Loucy (cell line): ENCODE measurements at regions not wholly inside any gene's neighbourhood (a gene's known extent, or its start where the extent isn't known, plus 50 kb on each side); places are given as distances from the start of the nearest gene placed in this dataset.

Experiments
- H2AFZ ChIP-seq: fragments of 200-600 bp; sonication (generic); 2 replicates; pipeline ENCODE4 v1.6.0; 2016; ENCODE audit warnings: antibody characterized with exemption, mild to moderate bottlenecking, low read length, moderate library complexity
- H3F3A ChIP-seq: fragments of 200-600 bp; 2 replicates; pipeline ENCODE4 v1.6.0; 2016; ENCODE audit warnings: antibody characterized with exemption, low read depth, mild to moderate bottlenecking
- H3K27me3 ChIP-seq: fragments of 200-600 bp; sonication (generic); 2 replicates; pipeline ENCODE4 v1.6.1; 2014; ENCODE audit warnings: low read length, mild to moderate bottlenecking; ENCODE audit not compliant: insufficient read depth, poor library complexity, severe bottlenecking
- H3K36me3 ChIP-seq: fragments of 200-600 bp; sonication (generic); 2 replicates; pipeline ENCODE4 v1.6.1; 2016; ENCODE audit warnings: low read length; ENCODE audit not compliant: insufficient read depth
- H3K4me1 ChIP-seq: fragments of 200-600 bp; sonication (generic); 2 replicates; pipeline ENCODE4 v1.5.1; 2014; ENCODE audit warnings: low read length, mild to moderate bottlenecking; ENCODE audit not compliant: insufficient read depth, poor library complexity, severe bottlenecking
- H3K4me2 ChIP-seq: fragments of 200-600 bp; sonication (generic); 2 replicates; pipeline ENCODE4 v1.6.0; 2014; ENCODE audit warnings: antibody characterized with exemption, low read length, low read depth, mild to moderate bottlenecking; ENCODE audit not compliant: poor library complexity, severe bottlenecking
- H3K4me3 ChIP-seq: fragments of 200-600 bp; sonication (generic); 2 replicates; pipeline ENCODE4 v1.5.1; 2014; ENCODE audit warnings: low read length, mild to moderate bottlenecking, mixed read lengths; ENCODE audit not compliant: poor library complexity, severe bottlenecking
- H3K79me2 ChIP-seq: fragments of 200-600 bp; sonication (generic); 2 replicates; pipeline ENCODE4 v1.6.1; 2014; ENCODE audit warnings: low read length; ENCODE audit not compliant: insufficient read depth
- H3K9ac ChIP-seq: fragments of 200-600 bp; sonication (generic); 2 replicates; pipeline ENCODE4 v1.6.0; 2014; ENCODE audit warnings: mild to moderate bottlenecking, low read depth, low read length, moderate library complexity; ENCODE audit not compliant: poor library complexity, severe bottlenecking
- H3K9me2 ChIP-seq: fragments of 200-600 bp; sonication (generic); replicated peaks from 2 replicates; pipeline ENCODE4 v1.6.1; 2016; ENCODE audit warnings: low read depth, low read length, mixed read lengths
- H3K9me3 ChIP-seq: fragments of 200-600 bp; sonication (generic); 2 replicates; pipeline ENCODE4 v1.6.1; 2014; ENCODE audit warnings: mild to moderate bottlenecking, antibody characterized with exemption, low read length, low read depth; ENCODE audit not compliant: insufficient read depth
- H4K20me1 ChIP-seq: fragments of 200-600 bp; sonication (generic); 2 replicates; pipeline ENCODE4 v1.6.0; 2014; ENCODE audit warnings: antibody characterized with exemption, low read length, mild to moderate bottlenecking; ENCODE audit not compliant: insufficient read depth, poor library complexity, severe bottlenecking
- CTCF ChIP-seq: fragments of 200-600 bp; sonication (generic); conservative IDR thresholded peaks from 2 replicates; pipeline ENCODE4 v1.5.1; 2014; ENCODE audit warnings: mild to moderate bottlenecking, antibody characterized with exemption, low read length
- EZH2phosphoT487 ChIP-seq: fragments of 200-600 bp; IDR thresholded peaks from 2 replicates; pipeline ENCODE4 v1.6.1; 2018; ENCODE audit warnings: antibody characterized with exemption, mild to moderate bottlenecking, moderate library complexity, borderline replicate concordance

GRCh38 chr5:89983216-89983615, 426.3 kb downstream of the CETN3 start:
- no peaks in the 10 kb centered on the region for H3K9me3 ChIP-seq
- no peaks in the 10 kb centered on the region for H4K20me1 ChIP-seq
- TF ChIP-seq EZH2phosphoT487 (no peak), CTCF (no peak)
- no peaks in the 10 kb centered on the region for H3K4me1 ChIP-seq
- no peaks in the 10 kb centered on the region for H3K79me2 ChIP-seq
- H3K9ac ChIP-seq: no peak overlapping the region
- no peak overlapping the region for H3K4me3 ChIP-seq
- no peaks in the 10 kb centered on the region for H3F3A ChIP-seq
- H3K36me3 ChIP-seq: no peaks in the 10 kb centered on the region
- no peak overlapping the region for H2AFZ ChIP-seq
- H3K9me2 ChIP-seq: no peaks in the 10 kb centered on the region
- no peaks in the 10 kb centered on the region for H3K27me3 ChIP-seq
- H3K4me2 ChIP-seq: no peak overlapping the region

- Histone ChIP-seq H3K36me3 (no peaks in the 10 kb centered on the region), H3K4me2 (no peak overlapping the region), H3K27me3 (no peaks in the 10 kb centered on the region), H3K4me3 (no peak overlapping the region), H3K9me2 (no peaks in the 10 kb centered on the region), H3K79me2 (no peaks in the 10 kb centered on the region), H4K20me1 (no peaks in the 10 kb centered on the region), H2AFZ (no peak overlapping the region), H3K9ac (no peak overlapping the region), H3F3A (no peaks in the 10 kb centered on the region), H3K4me1 (no peaks in the 10 kb centered on the region), H3K9me3 (no peaks in the 10 kb centered on the region)
- TF ChIP-seq CTCF (no peak), EZH2phosphoT487 (no peak)
Observed at GRCh38 chr5:89981878-89982773, 427.4 kb downstream of the CETN3 start.

- Histone ChIP-seq H3K9me2 (no peaks in the 10 kb centered on the region), H4K20me1 (no peaks in the 10 kb centered on the region), H3K9me3 (no peaks in the 10 kb centered on the region), H3K4me2 (no peak overlapping the region), H3K36me3 (no peaks in the 10 kb centered on the region), H3K9ac (no peak overlapping the region), H3K4me1 (no peaks in the 10 kb centered on the region), H2AFZ (no peak overlapping the region), H3K4me3 (no peak overlapping the region), H3F3A (no peaks in the 10 kb centered on the region), H3K79me2 (no peaks in the 10 kb centered on the region), H3K27me3 (no peaks in the 10 kb centered on the region)
- TF ChIP-seq CTCF: no peak
- no peak for TF ChIP-seq EZH2phosphoT487
Observed at GRCh38 chr5:89981021-89981420, 428.5 kb downstream of the CETN3 start.
